Esophagus muscularis mucosa (tissue), 4 donors: ENCODE measurements at regions not wholly inside any gene's neighbourhood (a gene's known extent, or its start where the extent isn't known, plus 50 kb on each side); places are given as distances from the start of the nearest gene placed in this dataset.
A peak's percentile ranks its signal among the peaks of the same experiment; 100 is the strongest.

Experiments
- CTCF ChIP-seq, 3 experiments: fragments of 200-600 bp in 2 of 3; fragments of 450-650 bp in 1 of 3; sonication (generic) in 2 of 3; IDR thresholded peaks; one replicate each; pipeline ENCODE4 v1.5.1; 2017 to 2019; ENCODE audit warnings: antibody characterized with exemption in 3 of 3, mild to moderate bottlenecking in 2 of 3, moderate library complexity in 1 of 3
- EP300 ChIP-seq: sonication (generic); formaldehyde crosslinking; IDR thresholded peaks from one replicate; pipeline ENCODE4 v1.6.1; 2017; ENCODE audit warnings: antibody characterized with exemption
- POLR2A ChIP-seq: fragments of 450-650 bp; IDR thresholded peaks from one replicate; pipeline ENCODE4 v1.6.1; 2017; ENCODE audit warnings: antibody characterized with exemption, moderate library complexity, mild to moderate bottlenecking, low read depth
- POLR2AphosphoS5 ChIP-seq, 2 donors: sonication (generic); formaldehyde crosslinking; IDR thresholded peaks; one replicate each; pipeline ENCODE4 v1.6.1; 2017; ENCODE audit warnings: antibody characterized with exemption in 2 of 2

DNA sequence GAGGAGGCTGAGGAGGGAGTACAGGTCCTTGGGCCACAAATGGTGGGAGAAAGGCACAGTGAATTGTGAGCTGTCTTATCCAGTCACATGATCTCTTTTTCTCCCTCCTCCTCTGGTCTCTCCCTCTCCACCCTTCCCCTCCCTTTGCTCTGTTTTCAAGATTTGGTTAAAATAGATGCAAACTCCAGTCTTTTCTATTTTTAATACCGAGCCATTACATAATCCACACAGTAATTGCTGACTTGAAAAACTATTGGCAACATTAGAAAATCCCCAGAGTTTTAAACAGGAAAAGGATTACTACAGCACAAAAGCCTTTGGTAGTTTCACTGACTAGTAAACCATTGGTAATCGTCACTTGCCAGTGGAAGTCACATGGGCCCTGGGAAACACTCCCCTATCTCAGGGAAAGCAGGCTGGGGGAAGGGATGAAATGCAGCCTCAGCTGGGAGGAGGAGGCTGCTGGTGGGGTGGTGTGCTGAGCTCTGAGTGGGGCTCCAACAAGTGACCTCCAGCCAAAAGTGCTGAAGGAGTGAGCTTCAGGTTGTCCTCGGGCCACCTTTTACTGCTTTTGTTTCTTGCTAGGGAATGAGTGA, 57.4 kb upstream of the PCBP1 start:
- TF ChIP-seq CTCF (IDR thresholded peaks at IDR 0.05): no peak
- no peak for TF ChIP-seq POLR2A
- peak; percentile 70 to 75 for TF ChIP-seq POLR2AphosphoS5 (IDR thresholded peaks at IDR 0.05)
- no peak for TF ChIP-seq EP300
